Stimulated activated CD4-positive, alpha-beta T cell treated with anti-CD3 and anti-CD28 coated beads, Interleukin-2, amount 100 ng/mL, for 4 hours (primary cell): ENCODE measurements at regions not wholly inside any gene's neighbourhood (a gene's known extent, or its start where the extent isn't known, plus 50 kb on each side); places are given as distances from the start of the nearest gene placed in this dataset.
"Not testable (repeated sequence)": the region's sequence is repeated elsewhere in the genome, so short reads cannot be mapped to it uniquely, and the experiment has no call there.

ENCODE experiments used
- DNase-seq: peaks from one replicate; pipeline ENCODE4 v3.0.0-alpha.2; 2020; ENCODE audit warnings: low read depth

DNA sequence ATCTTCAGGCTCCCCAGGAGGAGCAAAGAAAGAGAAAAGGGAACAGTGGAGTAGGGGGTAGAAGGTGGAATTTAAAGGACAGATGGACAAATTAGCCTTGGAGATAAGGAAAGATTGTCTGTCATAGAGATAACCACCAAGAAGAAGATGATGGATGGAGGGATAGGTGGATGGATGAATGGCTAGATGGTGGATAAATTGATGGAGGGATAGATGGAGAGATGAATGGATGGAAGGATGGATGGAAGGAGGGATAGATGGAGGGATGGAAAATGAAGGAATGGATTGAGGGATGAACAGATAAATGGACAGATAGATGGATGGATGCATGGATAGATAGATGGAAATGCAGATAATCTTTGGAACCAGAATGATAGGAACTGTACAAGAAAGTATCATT is 102.8 kb downstream of the TNFAIP3 start:
- no peak for DNase-seq

DNA sequence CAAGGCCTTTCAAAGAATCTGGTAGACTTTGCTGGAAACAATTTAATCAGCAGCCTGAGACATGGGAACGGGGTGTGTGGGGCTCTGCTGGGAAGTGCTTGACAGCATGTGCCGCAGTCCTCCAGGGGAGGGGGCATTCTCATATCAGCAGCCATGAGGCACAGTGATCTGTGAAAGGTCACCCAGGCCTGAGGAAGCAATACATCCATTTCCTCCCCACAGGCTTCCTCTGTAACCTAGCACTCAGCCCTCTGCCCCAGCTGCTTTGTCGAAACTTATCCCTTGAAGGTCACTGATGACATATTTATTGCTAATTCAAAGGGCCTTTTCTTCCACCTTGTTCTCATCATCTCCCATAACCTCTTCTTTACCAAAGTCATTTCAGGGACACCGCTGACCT is 103.3 kb downstream of the TNFAIP3 start:
- no peak for DNase-seq

DNA sequence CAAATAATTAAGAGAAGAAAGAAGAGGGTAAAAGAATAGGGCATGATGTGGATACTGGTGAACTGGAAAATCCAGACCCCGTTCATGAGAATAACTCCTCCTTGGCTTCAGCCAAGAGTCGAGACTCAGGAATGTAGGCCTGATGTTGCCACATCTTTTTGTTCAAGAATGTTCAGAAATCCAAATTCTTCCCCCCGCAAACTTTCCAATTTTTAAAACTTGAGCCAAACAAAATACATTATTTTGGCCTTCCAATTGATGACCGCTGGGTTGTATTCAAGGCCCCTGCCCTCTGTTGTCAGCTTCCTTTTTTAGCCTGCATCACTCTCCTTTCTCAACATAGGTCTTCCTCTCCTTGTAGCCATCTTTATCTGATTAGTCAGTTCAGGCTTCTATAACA is 106.1 kb downstream of the TNFAIP3 start:
- no peak for DNase-seq

DNA sequence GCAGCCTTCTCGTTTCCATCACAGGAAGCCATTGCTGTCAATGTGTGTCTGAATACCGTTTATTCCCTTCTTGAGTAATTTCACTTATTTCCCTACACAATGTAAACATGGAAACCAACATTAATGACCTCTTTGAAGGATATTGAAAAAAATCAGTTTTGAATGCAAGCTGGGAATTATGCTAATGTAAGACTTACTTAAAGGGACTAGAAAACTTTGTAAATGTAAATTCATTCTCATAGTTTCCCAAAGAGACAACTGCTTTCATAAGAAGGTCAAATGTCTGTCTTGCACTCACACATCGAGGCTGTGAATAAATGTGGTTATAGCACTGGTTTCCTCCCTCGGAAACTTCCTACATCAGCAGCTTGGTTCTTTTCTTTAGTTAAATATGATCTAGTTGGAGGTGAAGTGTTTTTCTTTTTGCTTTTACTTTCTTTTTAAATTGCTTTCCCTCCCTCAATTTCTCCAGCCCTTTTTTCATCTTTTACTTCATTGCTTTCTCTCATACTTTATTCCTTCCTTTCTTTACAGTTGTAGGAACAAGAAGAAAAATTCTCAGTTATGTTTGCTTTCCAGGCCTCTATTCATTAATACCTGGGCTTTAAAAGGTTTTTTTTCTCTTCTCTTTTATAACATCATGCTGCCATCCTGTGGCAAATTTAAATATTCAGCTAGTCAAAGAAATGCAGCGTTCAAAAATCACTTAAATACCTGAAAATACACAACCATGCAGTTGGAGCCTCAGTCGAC is 108.3 kb downstream of the TNFAIP3 start:
- peak; percentile 24 for DNase-seq

DNA sequence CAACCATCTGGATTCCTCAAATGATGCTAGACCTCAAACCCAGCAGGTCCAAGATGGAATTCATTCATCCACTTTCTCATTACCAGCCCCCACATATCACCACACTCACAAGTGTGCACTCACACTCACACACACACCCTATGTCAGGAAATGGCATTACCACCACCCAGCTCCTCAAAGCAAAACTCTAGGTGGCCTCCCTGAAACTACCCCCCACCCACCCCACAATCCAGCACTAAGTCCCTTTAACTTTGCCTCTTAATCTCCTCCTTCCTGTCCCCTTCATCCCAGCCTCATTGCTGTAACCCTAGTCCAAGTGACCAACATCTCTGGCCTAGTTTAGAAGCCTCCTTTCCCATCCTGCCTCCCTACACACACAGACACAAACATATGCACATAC is 109.4 kb downstream of the TNFAIP3 start:
- DNase-seq = no peak

DNA sequence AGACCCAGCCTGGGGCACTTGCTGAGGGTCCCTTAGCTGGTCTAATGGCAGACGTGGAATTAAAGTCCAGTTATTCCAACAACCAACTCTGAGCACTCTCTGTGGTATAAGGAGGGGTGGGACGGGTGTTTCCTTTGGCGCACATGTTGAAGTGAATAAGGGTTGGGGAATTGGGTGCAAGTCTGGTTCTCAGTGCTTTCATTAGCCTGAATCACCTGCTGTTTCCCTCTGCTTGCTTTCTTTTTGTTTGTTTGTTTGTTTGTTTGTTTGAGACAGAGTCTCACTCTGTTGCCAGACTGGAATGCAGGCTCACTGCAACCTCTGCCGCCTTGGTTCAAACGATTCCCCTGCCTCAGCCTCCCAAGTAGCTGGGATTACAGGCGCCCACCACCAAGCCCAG is 110.1 kb downstream of the TNFAIP3 start:
- DNase-seq = no peak

DNA sequence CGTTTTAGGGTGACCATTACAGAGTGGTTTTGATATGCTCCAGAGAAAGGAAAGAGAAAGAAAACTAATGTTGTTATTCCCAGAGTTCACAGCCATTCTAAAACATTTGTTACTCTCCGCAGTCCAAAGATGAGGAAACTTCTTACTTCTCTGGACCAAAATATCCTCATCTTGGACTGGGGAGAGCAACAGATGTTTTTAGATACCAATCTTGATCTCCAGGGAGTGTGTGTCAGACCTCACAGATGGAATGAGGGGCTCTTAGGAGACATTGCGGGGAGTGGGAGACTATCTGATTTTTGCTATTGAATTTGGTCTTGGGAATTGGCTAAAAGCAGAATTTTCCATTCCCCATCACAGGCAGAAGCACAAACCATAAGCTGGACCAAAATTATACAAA is 110.8 kb downstream of the TNFAIP3 start:
- DNase-seq = no peak

DNA sequence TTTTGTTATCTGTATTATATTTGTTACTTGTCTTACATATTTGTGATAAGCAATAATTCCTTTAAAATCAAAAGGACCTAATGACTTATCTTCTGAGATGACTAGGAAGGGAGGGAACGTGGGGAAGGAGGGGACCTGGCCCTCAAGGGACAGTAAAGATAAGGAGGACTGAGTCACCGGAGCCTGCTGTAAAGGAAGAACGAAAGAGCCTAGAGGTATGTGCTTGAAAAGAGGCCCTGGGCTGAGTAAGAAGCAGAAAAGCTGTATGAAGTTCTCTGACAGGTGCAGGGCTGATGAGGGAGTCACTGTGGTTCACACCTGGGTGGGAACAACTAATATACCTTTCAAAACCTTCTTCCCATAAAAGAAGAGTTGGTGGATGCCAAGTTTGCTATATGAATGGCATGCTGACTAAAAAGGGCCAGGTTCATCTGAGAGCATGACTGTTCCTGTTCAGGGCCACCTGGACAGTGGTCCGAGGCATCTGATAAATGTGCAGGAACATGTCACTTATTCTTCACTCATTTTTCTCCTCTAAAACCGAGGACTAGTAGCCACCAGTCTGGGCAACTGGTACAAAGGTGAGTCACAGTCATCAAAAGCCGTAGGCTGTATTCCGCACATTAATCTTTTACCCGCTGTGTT is 111.3 kb downstream of the TNFAIP3 start:
- DNase-seq = no peak

DNA sequence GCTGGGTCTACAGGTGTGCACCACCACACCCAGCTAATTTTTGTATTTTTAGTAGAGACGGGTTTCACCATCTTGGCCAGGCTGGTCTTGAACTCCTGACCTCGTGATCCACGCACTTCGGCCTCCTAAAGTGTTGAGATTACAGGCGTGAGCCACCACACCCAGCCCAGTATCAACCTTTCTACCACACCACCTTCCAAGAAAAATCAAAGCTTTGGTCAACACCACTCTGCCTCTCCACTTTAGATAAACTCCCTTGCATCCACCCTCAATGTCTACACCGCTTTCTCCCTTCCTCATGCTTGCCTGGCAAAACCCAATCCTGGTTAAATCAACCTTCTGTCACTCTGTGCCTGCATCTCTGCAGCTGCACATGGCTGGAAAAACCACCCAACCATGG is 112.2 kb downstream of the TNFAIP3 start:
- DNase-seq = not testable (repeated sequence)

DNA sequence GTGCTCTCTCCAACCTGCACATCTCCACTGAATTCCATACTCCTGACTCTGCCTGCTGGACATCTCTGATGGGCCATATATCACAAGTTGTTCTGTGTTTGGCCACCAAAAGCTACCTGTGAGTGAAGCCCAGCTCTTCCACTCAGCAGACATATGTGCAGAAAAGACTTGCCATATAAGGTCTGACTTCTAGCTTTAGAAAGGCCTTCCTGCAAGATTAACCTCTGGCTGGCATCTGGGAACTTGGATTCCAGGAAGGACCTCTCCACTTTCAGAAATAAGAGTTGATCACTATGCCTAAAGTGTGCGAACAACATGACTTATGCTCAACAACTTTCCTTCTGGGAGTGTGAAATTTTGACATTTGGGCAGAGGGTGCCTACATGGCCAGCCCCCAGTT is 113.7 kb downstream of the TNFAIP3 start:
- no peak for DNase-seq

DNA sequence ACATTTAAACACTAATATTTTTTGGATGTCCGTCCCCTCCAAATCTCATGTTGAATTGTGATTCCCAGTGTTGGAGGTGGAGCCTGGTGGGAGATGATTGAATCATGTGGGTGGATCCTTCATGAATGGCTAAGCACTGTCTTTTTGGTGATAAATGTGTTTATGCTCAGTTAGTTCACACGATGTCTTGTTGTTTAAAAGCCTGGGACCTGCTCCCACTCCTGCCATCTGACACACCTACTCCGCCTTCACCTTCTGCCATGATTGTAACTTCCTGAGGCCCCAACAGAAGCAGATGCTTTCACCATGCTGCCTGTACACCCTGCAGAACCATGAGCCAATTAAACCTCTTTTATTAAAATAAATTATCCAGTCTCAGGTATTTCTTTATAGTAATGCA is 114.7 kb downstream of the TNFAIP3 start:
- no peak for DNase-seq

DNA sequence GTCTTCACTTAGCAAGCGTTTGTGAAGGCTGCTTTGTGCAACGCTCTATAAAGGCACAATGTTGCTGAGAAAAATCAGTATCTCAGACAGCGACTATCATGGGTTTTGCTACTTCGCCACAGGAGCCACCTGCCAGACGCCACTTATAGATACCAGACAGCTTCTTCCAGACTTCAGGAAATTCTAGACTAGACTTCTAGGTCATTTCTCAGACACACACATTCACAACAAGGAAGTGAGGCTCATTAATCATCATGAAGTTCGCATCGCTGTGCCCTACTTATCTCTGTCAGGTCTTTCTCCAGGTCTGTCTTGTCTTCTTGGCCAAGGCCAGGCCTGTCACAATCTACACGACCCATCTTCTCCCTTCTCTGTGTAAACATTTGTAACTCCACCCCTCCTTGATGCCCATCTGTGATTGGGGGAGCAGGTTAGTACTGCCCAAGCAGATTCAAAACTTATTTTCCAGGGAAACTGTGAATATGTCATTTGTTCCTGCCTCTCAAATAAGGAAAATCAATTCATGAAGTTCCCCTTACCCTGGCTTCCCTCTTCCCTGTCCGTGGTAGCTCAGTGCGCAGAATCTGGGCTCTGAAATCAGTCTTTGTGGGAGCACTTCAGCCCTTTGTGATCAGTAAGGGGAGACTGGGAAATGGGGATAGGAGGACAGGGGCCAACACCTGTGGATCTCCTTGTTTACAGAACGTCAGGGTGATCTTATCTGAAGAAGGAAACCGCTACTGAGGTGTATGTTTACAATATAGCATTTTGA is 115.5 kb downstream of the TNFAIP3 start:
- DNase-seq = no peak

DNA sequence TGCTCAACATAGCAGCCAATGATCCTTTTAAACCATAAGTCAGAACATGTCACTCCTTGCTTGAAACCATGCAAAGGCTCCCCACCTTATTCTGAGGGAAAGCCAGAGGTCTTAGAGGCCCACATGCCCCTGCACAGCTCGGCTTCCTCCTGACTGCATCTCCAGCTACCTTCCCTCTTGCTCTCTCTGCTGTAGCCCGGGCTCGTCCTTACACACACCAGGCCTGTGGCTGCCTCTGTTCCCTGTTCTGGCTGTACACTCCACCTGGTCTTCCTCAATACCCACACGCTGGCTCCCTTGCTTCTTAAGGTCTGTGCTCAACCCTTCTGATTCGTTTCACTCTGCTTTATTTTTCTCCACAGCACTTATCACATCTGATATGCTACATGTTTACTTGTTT is 116.2 kb downstream of the TNFAIP3 start:
- DNase-seq = no peak

DNA sequence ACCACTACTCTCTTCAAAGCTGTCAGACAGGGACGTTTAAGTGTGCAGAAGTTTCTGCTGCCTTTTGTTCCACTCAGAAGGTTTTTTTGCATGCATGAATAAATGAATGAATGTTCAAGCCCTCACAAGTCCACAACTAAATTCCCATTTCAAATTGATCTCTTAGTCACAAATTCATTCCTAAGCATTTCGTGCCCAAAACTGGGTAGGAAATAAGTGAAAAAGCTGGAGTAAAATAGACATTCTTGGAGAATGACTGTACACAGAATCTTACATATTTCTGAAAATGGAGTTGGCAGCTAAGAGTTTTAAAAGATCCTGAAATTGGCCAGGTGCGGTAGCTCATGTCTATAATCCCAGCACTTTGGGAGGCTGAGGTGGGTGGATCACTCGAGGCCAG is 117.6 kb downstream of the PERP start:
- DNase-seq = no peak

DNA sequence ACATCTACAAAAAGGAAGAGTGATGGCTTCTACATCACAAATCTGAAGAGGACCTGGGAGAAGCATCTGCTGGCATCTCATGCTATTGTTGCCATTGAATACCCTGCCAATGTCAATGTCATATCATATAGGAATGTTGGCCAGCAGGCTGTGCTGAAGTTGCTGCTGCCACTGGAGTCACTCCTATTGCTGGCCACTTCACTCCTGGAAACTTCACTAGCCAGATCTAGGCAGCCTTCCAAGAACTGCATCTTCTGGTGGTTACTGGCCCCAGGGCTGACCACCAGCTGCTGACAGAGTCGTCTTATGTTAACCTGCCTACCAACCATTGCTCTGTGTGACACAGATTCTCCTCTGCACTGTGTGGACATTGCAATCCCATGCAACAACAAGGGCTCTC is 111.8 kb downstream of the PERP start:
- DNase-seq = no peak

DNA sequence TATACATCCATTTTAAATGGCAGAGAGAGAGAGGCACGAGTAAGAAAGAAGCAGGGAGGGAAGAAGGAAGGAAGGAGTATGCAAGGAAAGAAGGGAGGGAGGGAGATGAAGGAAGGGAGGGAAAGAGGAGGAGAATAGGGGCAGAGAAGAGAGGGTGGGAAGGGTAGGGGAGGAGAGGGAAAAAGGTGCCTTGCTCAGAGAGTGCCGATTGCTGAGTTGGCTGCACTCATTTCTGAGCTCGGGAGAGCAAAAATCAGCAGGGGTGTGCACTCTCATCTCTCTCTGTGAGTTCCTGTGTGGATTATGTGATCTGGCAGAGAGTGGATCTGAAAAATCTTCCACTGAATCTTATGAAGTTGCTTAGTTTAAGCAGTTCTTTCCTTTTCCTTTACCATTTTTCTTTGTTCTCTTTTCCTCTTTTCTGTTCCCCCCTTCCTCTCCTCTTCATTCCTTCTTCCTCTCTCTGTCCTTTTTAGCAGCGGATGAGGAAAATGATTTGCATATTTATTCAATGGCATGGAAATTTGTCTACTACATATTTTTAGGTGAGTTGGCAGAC is 108.7 kb downstream of the PERP start:
- DNase-seq = no peak

DNA sequence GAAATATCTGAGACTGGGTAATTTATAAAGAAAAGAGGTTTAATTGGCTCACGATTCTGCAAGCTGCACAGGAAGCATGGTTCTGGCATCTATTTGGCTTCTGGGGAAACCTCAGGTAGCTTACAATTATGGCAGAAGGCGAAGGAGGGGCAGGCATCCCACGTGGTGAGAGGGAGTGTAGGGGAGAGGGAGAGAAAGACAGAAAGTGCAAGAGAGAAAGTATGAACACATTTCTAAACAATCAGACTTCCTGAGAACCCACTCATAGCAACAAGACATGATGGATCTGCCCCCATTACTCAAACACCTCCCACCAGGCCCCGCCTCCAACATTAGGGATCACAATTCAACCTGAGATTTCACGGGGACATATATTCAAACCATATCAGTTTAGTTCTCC is 107.4 kb downstream of the PERP start:
- no peak for DNase-seq

DNA sequence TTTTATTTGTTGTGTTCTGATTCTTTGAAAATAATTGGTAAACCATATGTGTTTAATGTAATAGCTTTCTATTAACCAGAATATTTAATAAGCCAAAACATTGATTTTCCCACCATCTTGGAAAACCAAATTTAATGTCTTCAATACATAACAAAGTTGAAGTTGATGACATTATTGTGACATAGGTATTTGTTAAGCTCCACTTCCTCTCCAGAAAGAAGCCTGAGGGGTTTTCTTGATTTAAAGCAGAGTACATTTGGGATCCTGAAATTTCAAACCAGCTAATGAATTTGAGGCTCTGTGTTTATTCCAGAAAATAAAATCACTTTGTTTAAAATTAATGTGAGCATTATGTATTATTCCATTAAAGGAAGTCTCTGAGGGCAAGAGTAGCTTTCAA is 106.3 kb downstream of the PERP start:
- DNase-seq = no peak

DNA sequence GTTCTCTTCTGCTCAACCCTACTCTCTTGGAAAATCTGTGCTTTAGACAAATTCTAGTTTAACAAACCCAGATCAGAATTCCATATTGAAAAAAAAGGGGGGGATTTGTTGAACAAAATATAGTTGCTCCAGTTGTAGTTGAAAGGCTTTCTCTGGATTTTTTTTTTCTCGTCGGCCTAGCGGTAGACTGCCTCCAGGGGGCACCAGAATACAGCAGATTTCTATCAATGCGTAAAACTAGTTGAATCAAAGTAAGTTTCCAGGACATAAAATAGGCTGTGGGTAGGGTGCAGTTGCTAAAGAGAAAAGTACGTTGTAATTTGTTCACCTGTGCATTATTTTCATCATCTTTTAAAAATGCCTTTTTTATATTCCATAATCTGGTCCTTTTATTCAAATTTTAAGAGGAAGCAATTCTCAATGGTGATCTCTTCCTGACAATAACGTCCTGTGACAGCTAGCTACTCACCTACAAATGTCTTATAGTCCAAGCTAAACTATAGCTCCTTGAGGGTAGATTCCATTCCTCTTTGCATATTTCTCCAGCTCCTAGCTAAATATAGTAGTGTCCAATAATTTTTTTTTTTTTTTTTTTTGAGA is 105.4 kb downstream of the PERP start:
- peak; percentile 48 for DNase-seq

DNA sequence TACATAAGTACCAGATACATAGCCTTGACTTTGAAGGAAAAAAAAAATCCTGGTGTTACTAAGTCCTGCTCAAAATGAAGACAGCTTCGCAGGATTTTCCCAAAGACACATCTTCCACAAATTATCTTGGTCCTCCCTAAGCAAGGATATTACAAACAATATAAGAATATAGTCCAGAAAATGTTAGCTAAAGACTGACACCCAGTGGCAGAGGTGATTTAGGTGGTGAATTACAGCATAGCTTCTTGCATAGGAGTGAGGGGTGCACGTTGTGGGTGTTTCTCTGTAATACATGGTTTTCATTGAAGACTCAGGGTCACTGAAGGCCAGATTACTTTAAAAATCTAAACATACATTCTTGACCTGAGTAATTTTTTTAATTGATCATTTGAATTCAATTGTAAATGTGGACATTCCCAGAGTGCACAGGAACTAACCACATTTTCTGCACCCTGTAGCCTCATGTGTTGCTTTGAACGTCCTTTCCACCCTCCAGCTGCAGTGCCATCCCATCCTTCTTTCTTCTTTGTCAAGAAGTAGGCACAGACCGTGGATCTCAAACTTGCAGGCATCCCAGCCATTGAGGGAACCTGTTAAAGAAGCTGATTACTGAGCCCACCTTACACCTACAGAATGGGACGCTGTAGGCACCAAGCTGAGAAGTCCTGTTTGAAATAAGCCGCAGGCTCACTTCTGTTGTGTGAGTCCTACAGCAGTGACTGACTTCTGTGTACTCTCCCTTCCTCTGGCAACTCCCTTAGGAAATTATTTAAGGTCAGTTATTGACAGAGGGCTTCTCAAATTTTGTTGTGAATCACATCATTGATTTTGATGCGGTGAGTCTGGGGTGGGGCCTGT is 102.6 kb downstream of the PERP start:
- no peak for DNase-seq

DNA sequence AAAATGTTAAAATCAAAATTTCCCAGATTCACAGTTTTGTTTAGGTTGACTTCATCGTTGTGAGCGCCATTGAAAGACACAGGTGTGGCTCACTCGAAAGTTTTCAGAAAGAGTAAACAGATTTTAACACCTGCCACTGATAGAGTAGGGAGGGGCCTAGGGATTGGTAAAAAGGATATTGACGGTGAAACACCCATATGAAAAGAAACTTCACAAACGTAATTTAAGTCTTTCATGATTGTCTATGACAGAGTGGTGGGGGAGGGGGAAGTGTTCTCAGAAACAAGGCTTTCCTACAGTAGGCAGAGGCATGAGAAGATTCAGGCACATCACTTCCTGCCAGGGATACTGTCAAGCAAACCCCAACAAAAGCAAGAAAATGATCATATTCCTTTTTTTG is 101.4 kb downstream of the PERP start:
- DNase-seq = no peak
